Endothelial cell of umbilical vein (primary cell): ENCODE measurements at regions not wholly inside any gene's neighbourhood (a gene's known extent, or its start where the extent isn't known, plus 50 kb on each side); places are given as distances from the start of the nearest gene placed in this dataset.

Experiments
- EZH2 ChIP-seq: IDR thresholded peaks from 2 replicates; pipeline ENCODE4 v1.6.1; 2012; ENCODE audit warnings: borderline replicate concordance, low read depth, mild to moderate bottlenecking, moderate library complexity, low read length, inconsistent platforms; ENCODE audit not compliant: severe bottlenecking
- FOS ChIP-seq: IDR thresholded peaks from 2 replicates; pipeline ENCODE4 v1.6.1; 2011; ENCODE audit warnings: mild to moderate bottlenecking, low read length, moderate library complexity, borderline replicate concordance; ENCODE audit not compliant: insufficient read depth
- GATA2 ChIP-seq: IDR thresholded peaks from 2 replicates; pipeline ENCODE4 v1.7.0; 2011; ENCODE audit warnings: low read depth, mild to moderate bottlenecking, moderate library complexity, mixed read lengths, low read length; ENCODE audit not compliant: insufficient read length, insufficient read depth
- JUN ChIP-seq: IDR thresholded peaks from 2 replicates; pipeline ENCODE4 v1.6.1; 2011; ENCODE audit warnings: borderline replicate concordance, low read depth; ENCODE audit not compliant: insufficient read length, insufficient read depth
- POLR2A ChIP-seq: IDR thresholded peaks from 2 replicates; pipeline ENCODE4 v1.6.1; 2012; ENCODE audit warnings: low read depth, mild to moderate bottlenecking, control low read depth, low read length
- POLR2AphosphoS5 ChIP-seq: IDR thresholded peaks from 2 replicates; pipeline ENCODE4 v1.6.1; 2012; ENCODE audit warnings: low read depth, mild to moderate bottlenecking, control low read depth, low read length, moderate library complexity; ENCODE audit not compliant: insufficient read depth
- TF ChIP-seq, protein P1 (sequence below), 2 donors: IDR thresholded peaks; 1 replicate in 1 of 2; 2 replicates in 1 of 2; pipeline ENCODE4 v1.5.1; 2011; ENCODE audit warnings: low read length in 2 of 2, mild to moderate bottlenecking in 2 of 2, moderate library complexity in 2 of 2, control low read depth in 1 of 2, inconsistent platforms in 1 of 2, low read depth in 1 of 2; ENCODE audit not compliant: insufficient read depth in 1 of 2; ENCODE audit errors: extremely low read depth in 1 of 2
- TF ChIP-seq, protein P2 (sequence below): IDR thresholded peaks from 2 replicates; pipeline ENCODE4 v1.6.1; 2011; ENCODE audit not compliant: insufficient read depth, insufficient read length

DNA sequence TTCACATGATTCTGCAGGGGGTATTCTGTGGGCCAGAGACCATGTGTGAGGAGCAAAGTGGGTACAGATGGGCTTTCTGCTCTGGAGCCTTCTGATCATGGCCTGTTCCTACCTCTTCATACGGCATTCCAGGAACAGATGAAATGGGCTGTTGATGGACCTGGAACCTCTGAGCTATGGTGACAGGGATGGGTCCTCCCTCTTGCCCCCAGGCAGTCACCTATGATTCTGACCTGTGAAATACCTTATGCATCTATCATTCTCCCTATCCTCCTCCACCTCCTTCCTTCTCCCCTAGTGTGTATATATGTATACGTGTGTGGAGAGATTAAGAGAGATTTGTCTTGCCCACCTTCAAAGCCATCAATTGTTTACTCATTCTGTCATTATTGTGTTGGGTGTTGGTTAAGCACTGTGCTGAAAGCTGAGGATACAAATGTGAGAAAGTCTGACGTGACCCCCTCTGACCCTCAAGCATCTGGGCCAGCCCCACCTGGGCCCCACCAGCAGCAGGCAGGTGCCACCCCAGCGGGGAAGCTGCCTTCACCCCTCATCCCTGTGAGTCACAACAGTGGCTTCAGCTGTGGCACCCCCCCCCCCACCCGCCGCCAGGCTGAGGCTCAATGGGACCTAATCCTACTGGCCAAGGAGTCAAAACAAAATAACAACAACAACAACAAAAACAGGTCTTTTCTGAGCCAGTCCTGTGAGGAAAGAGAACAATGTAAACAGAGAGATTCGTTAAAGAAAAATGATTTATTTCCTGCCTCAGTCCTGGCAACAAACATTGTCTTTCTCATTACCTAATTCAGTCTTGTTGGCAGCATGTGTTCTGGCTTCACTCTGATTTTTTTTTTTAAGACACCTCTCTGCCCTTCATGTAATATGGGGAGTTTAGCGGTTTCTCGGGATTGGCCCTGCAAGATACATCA, 103.8 kb upstream of the CDC42EP3 start:
- TF ChIP-seq, protein P1, sequence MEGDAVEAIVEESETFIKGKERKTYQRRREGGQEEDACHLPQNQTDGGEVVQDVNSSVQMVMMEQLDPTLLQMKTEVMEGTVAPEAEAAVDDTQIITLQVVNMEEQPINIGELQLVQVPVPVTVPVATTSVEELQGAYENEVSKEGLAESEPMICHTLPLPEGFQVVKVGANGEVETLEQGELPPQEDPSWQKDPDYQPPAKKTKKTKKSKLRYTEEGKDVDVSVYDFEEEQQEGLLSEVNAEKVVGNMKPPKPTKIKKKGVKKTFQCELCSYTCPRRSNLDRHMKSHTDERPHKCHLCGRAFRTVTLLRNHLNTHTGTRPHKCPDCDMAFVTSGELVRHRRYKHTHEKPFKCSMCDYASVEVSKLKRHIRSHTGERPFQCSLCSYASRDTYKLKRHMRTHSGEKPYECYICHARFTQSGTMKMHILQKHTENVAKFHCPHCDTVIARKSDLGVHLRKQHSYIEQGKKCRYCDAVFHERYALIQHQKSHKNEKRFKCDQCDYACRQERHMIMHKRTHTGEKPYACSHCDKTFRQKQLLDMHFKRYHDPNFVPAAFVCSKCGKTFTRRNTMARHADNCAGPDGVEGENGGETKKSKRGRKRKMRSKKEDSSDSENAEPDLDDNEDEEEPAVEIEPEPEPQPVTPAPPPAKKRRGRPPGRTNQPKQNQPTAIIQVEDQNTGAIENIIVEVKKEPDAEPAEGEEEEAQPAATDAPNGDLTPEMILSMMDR (IDR thresholded peaks at IDR 0.05; ENCODE audit: extremely low read depth in 1 of 2, insufficient read depth in 1 of 2, low read depth in 1 of 2, low read length in 2 of 2) = no peak
- TF ChIP-seq POLR2AphosphoS5 (no peak), JUN (no peak), EZH2 (no peak), GATA2 (no peak), POLR2A (no peak), FOS (no peak)
- TF ChIP-seq, protein P2, sequence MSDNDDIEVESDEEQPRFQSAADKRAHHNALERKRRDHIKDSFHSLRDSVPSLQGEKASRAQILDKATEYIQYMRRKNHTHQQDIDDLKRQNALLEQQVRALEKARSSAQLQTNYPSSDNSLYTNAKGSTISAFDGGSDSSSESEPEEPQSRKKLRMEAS = no peak
